Mesendoderm (in vitro differentiated cells): ENCODE measurements at regions not wholly inside any gene's neighbourhood (a gene's known extent, or its start where the extent isn't known, plus 50 kb on each side); places are given as distances from the start of the nearest gene placed in this dataset.

Experiments
- DNase-seq: peaks from one replicate; pipeline ENCODE4 v3.0.0; 2013
- H2AK5ac ChIP-seq: 2 replicates; pipeline ENCODE4 v1.6.1; 2013; ENCODE audit warnings: low read length, inconsistent platforms
- H2BK120ac ChIP-seq: 2 replicates; pipeline ENCODE4 v1.6.1; 2013; ENCODE audit warnings: low read depth, mild to moderate bottlenecking, low read length, moderate library complexity, mixed read lengths
- H2BK15ac ChIP-seq: replicated peaks from 2 replicates; pipeline ENCODE4 v1.6.1; 2013; ENCODE audit warnings: low read depth, mild to moderate bottlenecking, moderate library complexity
- H2BK5ac ChIP-seq: 2 replicates; pipeline ENCODE4 v1.6.1; 2013; ENCODE audit warnings: low read length, inconsistent platforms
- H3K18ac ChIP-seq: 2 replicates; pipeline ENCODE4 v1.6.1; 2013; ENCODE audit warnings: mild to moderate bottlenecking, low read length, mixed read lengths
- H3K23ac ChIP-seq: one replicate; pipeline ENCODE4 v1.6.1; 2013; ENCODE audit warnings: low read length
- H3K27ac ChIP-seq: 2 replicates; pipeline ENCODE4 v1.5.1; 2013; ENCODE audit warnings: low read depth, mild to moderate bottlenecking, inconsistent platforms, low read length, moderate library complexity
- H3K27me3 ChIP-seq: 2 replicates; pipeline ENCODE4 v1.6.1; 2013; ENCODE audit warnings: low read length, control low read depth, mild to moderate bottlenecking, inconsistent platforms; ENCODE audit not compliant: insufficient read depth, poor library complexity
- H3K36me3 ChIP-seq: 2 replicates; pipeline ENCODE4 v1.6.1; 2013; ENCODE audit warnings: low read length, inconsistent platforms; ENCODE audit not compliant: control insufficient read depth, insufficient read depth
- H3K4ac ChIP-seq: one replicate; pipeline ENCODE4 v1.6.1; 2013; ENCODE audit warnings: low read depth, mild to moderate bottlenecking, low read length, moderate library complexity
- H3K4me1 ChIP-seq: 2 replicates; pipeline ENCODE4 v1.6.1; 2013; ENCODE audit warnings: low read depth, low read length, inconsistent platforms; ENCODE audit not compliant: control insufficient read depth
- H3K4me2 ChIP-seq: 2 replicates; pipeline ENCODE4 v1.6.1; 2013; ENCODE audit warnings: low read length
- H3K4me3 ChIP-seq: 2 replicates; pipeline ENCODE4 v1.5.1; 2013; ENCODE audit warnings: mild to moderate bottlenecking, low read length
- H3K56ac ChIP-seq: one replicate; pipeline ENCODE4 v1.6.1; 2013; ENCODE audit warnings: low read length
- H3K79me1 ChIP-seq: 2 replicates; pipeline ENCODE4 v1.6.1; 2013; ENCODE audit warnings: low read length, inconsistent platforms
- H3K79me2 ChIP-seq: 2 replicates; pipeline ENCODE4 v1.6.1; 2013; ENCODE audit warnings: mild to moderate bottlenecking, low read length; ENCODE audit not compliant: control insufficient read depth, insufficient read depth
- H3K9ac ChIP-seq: 2 replicates; pipeline ENCODE4 v1.6.1; 2013; ENCODE audit warnings: low read length, inconsistent platforms
- H4K5ac ChIP-seq: one replicate; pipeline ENCODE4 v1.6.1; 2013; ENCODE audit warnings: low read length
- H4K8ac ChIP-seq: one replicate; pipeline ENCODE4 v1.6.1; 2013; ENCODE audit warnings: low read depth, mild to moderate bottlenecking, control low read depth, low read length, moderate library complexity
- WGBS: extraction: QIAGEN DNeasy Blood & Tissue Kit; methylation state at CpG from one replicate; pipeline ENCODE4 v1.1.7; 2013; ENCODE audit warnings: low lambda C conversion rate, missing lambda C conversion rate; ENCODE audit not compliant: insufficient coverage; ENCODE audit errors: extremely low coverage; 5-methylcytosine and 5-hydroxymethylcytosine counted together

DNA sequence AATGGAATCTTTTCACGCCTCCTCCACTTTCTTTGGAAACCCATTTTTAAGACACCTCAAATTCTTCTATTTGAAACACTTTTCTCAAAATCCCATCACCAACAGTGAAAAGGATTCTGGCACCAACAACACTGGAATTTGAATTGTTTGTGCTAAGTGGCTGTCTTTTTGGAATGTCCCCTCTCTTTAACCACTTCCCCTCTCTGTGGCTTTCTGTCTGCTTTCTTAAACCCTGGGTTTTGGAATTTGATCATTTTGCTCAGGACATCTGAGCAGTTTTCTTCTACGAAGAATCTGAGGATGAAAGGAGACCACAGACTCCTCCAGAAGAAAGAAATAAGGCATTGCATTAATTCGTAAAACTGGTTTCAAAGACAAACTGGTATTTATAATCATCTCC is 89.0 kb downstream of the MXRA5 start:
- H2BK5ac ChIP-seq: no peak overlapping the region
- H3K23ac ChIP-seq: no peak overlapping the region
- H2AK5ac ChIP-seq: no peak overlapping the region
- no peak overlapping the region for H3K27ac ChIP-seq
- H3K4me1 ChIP-seq: no peaks in the 10 kb centered on the region
- H3K36me3 ChIP-seq: no peaks in the 10 kb centered on the region
- H2BK15ac ChIP-seq: no peak overlapping the region
- H4K5ac ChIP-seq: no peak overlapping the region
- H3K4me3 ChIP-seq: no peak overlapping the region
- no peak overlapping the region for H3K18ac ChIP-seq
- H4K8ac ChIP-seq: no peak overlapping the region
- no peak for DNase-seq
- no peak overlapping the region for H2BK120ac ChIP-seq
- no CpG with 5 or more reads among the region's 3 CpGs for WGBS
- no peak overlapping the region for H3K4me2 ChIP-seq
- no peaks in the 10 kb centered on the region for H3K79me1 ChIP-seq
- H3K56ac ChIP-seq: no peak overlapping the region
- H3K4ac ChIP-seq: no peak overlapping the region
- no peaks in the 10 kb centered on the region for H3K27me3 ChIP-seq
- H3K79me2 ChIP-seq: no peaks in the 10 kb centered on the region
- H3K9ac ChIP-seq: no peak overlapping the region

DNA sequence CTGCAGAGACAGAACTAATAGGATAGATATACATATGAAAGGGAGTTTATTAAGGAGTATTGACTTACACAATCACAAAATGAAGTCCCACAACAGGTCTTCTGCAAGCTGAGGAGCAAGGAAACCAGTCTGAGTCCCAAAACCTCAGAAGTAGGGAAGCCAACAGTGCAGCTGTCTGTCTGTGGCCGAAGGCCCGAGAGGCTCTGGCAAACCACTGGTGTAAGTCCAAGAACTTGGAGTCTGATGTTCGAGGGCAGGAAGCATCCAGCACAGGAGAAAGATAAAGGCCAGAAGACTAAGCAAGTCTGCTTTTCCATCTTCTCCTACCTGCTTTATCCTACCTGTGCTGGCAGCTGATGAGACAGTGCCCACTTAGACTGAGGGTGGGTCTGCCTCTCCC is 89.6 kb downstream of the MXRA5 start:
- Histone ChIP-seq H2BK5ac (no peak overlapping the region), H3K4ac (no peak overlapping the region), H3K79me2 (no peaks in the 10 kb centered on the region), H3K4me3 (no peak overlapping the region), H3K18ac (no peak overlapping the region), H3K79me1 (no peaks in the 10 kb centered on the region), H3K9ac (no peak overlapping the region), H4K5ac (no peak overlapping the region), H2BK15ac (no peak overlapping the region), H4K8ac (no peak overlapping the region), H3K56ac (no peak overlapping the region), H3K36me3 (no peaks in the 10 kb centered on the region), H3K4me2 (no peak overlapping the region), H3K23ac (no peak overlapping the region), H2BK120ac (no peak overlapping the region), H2AK5ac (no peak overlapping the region), H3K4me1 (no peaks in the 10 kb centered on the region), H3K27me3 (no peaks in the 10 kb centered on the region), H3K27ac (no peak overlapping the region)
- no peak for DNase-seq
- WGBS: no CpG with 5 or more reads among the region's 3 CpGs

DNA sequence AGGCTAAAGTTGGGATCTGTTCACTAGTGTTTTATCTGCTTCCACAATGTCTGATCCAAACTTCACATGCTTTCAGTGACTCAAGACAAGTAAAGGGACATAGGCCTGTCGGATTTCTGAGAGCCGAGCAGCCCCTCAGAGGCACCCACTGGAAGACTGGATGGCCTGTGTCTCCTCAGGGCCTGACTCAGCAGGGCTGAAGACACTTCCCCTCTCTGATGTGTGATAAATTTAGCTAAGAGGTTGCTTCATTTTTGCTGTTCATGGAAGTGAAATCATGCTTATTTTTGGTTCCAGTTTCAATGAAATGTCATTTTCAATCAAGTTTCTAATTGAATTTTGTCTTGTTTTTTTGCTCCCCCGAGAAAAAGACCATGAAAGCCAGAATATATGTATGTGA is 93.7 kb downstream of the MXRA5 start:
- Histone ChIP-seq H4K8ac (no peak overlapping the region), H3K4me2 (no peak overlapping the region), H3K56ac (no peak overlapping the region), H3K23ac (no peak overlapping the region), H3K9ac (no peak overlapping the region), H3K4me1 (no peaks in the 10 kb centered on the region), H4K5ac (no peak overlapping the region), H3K4ac (no peak overlapping the region), H3K18ac (no peak overlapping the region), H2BK15ac (no peak overlapping the region), H3K4me3 (no peak overlapping the region), H3K79me2 (no peaks in the 10 kb centered on the region), H3K36me3 (no peaks in the 10 kb centered on the region), H2BK120ac (no peak overlapping the region), H2BK5ac (no peak overlapping the region), H2AK5ac (no peak overlapping the region), H3K27me3 (no peaks in the 10 kb centered on the region), H3K79me1 (no peaks in the 10 kb centered on the region), H3K27ac (no peak overlapping the region)
- no CpG with 5 or more reads among the region's 3 CpGs for WGBS
- DNase-seq: no peak

DNA sequence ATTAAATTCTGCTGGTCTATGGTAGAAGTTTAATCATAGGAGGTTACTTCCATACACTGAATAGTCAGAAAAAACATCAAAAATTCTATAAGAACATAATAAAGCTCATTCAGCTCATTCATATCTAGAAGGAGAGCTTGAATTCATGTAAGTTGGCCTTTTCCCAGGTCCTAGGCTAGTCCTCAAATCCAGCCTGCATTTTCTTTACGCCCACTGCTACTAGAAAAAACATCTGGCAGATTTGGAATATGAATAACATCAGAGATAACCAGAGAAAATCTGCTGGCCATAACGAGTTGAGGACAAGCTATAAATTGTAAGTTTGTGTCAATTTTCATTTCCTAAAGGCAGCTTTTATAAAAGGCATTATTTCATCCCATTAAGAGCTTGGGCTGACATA is 95.5 kb downstream of the MXRA5 start:
- WGBS: no CpG with 5 or more reads among the region's 2 CpGs

DNA sequence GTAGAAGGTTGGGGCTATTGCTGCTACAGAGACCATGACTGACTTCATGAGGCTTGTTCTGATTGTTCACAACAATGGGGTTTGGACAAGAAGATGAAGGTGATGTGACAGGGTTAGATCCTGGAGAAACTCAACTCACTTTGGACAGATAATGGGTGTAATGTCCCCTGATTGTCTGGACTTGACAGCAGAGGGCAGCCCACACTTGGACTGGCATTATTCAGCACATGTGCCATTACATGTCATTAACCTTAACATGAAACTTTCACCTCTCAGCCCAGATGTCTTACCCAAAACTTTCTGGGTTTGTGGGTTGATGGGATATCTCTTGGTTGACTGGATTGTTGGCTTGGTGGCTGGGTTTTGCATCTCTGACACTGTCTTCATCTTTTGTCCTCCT is 101.5 kb downstream of the MXRA5 start:
- Histone ChIP-seq H4K5ac (no peak overlapping the region), H3K18ac (no peak overlapping the region), H2AK5ac (no peak overlapping the region), H2BK15ac (no peak overlapping the region), H3K56ac (no peak overlapping the region), H3K4me1 (no peaks in the 10 kb centered on the region), H3K23ac (no peak overlapping the region), H2BK5ac (no peak overlapping the region), H3K4me2 (no peak overlapping the region), H3K4ac (no peak overlapping the region), H3K36me3 (no peaks in the 10 kb centered on the region), H4K8ac (no peak overlapping the region), H2BK120ac (no peak overlapping the region), H3K9ac (no peak overlapping the region), H3K79me2 (no peaks in the 10 kb centered on the region), H3K27ac (no peak overlapping the region), H3K4me3 (no peak overlapping the region), H3K27me3 (no peaks in the 10 kb centered on the region), H3K79me1 (no peaks in the 10 kb centered on the region)
- no peak for DNase-seq

More for the DNA sequence above, 95.5 kb downstream of the MXRA5 start:
- Histone ChIP-seq H3K79me1 (no peaks in the 10 kb centered on the region), H3K27me3 (no peaks in the 10 kb centered on the region), H3K4me3 (no peak overlapping the region), H4K8ac (no peak overlapping the region), H3K56ac (no peak overlapping the region), H3K23ac (no peak overlapping the region), H3K27ac (no peak overlapping the region), H2BK120ac (no peak overlapping the region), H4K5ac (no peak overlapping the region), H3K4ac (no peak overlapping the region), H2BK5ac (no peak overlapping the region), H3K79me2 (no peaks in the 10 kb centered on the region), H3K18ac (no peak overlapping the region), H2BK15ac (no peak overlapping the region), H3K4me2 (no peak overlapping the region), H3K4me1 (no peaks in the 10 kb centered on the region), H3K9ac (no peak overlapping the region), H3K36me3 (no peaks in the 10 kb centered on the region), H2AK5ac (no peak overlapping the region)
- no peak for DNase-seq

DNA sequence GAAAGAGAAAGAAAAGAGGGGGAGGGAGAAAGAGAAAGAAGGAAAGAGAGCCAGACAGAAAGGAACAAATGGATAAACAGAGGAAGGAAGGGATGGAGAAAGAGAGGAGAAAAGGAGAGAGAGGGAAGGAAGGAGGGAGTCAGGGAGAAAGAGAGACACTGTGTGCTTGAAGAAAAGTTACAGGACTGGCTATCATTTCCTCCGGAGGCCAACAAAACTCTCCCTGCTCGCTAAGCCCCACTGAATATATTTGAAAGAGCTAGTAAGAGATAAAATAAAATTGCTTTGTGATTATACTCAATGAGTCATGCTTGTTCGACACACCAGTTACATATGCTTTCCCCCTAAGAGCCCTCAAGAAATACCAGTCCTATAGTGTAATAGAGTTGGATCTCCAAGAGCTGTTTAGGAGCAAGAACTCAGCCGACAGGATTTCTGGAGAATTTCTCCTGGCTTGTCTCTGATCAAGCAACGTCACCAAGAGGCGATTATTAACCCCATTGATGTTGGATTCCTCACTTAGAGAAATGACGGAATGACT is 102.2 kb downstream of the MXRA5 start:
- Histone ChIP-seq H3K9ac (no peak overlapping the region), H4K5ac (no peak overlapping the region), H2BK15ac (no peak overlapping the region), H2BK5ac (no peak overlapping the region), H3K79me1 (no peaks in the 10 kb centered on the region), H2BK120ac (no peak overlapping the region), H3K4me2 (no peak overlapping the region), H3K27ac (no peak overlapping the region), H2AK5ac (no peak overlapping the region), H3K4me1 (no peaks in the 10 kb centered on the region), H3K4me3 (no peak overlapping the region), H3K23ac (no peak overlapping the region), H3K56ac (no peak overlapping the region), H3K18ac (no peak overlapping the region), H3K79me2 (no peaks in the 10 kb centered on the region), H3K27me3 (no peaks in the 10 kb centered on the region), H3K4ac (no peak overlapping the region), H4K8ac (no peak overlapping the region), H3K36me3 (no peaks in the 10 kb centered on the region)
- no peak for DNase-seq
- WGBS: no CpG with 5 or more reads among the region's 7 CpGs
